Upper lobe of left lung (tissue), 4 donors: ENCODE measurements at regions not wholly inside any gene's neighbourhood (a gene's known extent, or its start where the extent isn't known, plus 50 kb on each side); places are given as distances from the start of the nearest gene placed in this dataset.

Experiments
- EP300 ChIP-seq, 4 donors: sonication (generic); formaldehyde crosslinking; IDR thresholded peaks; one replicate each; pipeline ENCODE4 v1.5.1; 2017; ENCODE audit warnings: antibody characterized with exemption in 4 of 4, control low read depth in 2 of 4
- POLR2A ChIP-seq, 4 donors: fragments of 450-650 bp; IDR thresholded peaks; one replicate each; pipeline ENCODE4 v1.5.1; 2016 to 2017; ENCODE audit warnings: antibody characterized with exemption in 4 of 4, mild to moderate bottlenecking in 2 of 4
- TF ChIP-seq, protein P1 (sequence below), 6 experiments: fragments of 450-650 bp in 4 of 6; fragments of 200-600 bp in 2 of 6; sonication (generic) in 2 of 6; IDR thresholded peaks; one replicate each; pipeline ENCODE4 v1.5.1; 2016 to 2019; ENCODE audit warnings: antibody characterized with exemption in 6 of 6

DNA sequence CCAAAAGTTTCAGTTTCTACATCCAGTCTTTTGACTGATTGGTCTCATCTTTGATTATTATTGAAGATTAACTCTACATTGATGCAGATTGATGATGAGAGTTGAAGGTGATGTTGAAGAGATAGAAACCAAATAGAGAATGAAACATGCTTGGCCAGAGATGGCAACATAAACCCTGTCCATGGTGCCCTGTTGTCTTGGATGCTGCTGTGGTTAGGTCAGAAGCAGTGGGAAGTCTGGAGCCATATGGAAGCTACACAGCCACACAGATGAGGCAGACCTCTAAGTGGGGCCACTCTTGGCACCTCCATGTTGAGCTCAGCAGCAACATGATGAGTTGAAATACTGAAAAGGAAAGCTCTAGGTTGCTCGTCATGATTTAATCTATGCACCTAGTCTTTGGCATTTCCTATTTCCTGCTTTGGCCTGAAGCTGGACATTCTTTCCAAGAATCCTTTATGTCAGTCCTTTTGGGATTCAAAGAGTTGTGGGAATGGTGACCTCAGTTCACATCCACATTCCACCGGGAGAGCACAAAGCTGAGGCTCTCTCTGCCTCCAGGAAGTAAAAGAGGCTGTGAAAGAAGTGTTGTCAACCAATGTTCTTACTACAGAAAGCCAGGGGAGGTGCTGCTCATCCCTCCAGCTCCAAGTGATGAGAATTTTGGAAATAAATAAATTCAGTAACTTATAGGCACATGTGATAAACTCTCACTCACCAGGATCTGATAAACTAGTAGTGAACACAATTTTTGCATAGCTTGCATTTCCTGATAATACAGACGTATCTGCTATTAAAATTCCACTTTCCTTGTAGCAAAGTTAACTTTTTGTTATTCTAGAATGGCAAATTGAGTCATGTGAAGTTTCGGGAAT lies 127.7 kb upstream of the MAF start:
- TF ChIP-seq, protein P1, sequence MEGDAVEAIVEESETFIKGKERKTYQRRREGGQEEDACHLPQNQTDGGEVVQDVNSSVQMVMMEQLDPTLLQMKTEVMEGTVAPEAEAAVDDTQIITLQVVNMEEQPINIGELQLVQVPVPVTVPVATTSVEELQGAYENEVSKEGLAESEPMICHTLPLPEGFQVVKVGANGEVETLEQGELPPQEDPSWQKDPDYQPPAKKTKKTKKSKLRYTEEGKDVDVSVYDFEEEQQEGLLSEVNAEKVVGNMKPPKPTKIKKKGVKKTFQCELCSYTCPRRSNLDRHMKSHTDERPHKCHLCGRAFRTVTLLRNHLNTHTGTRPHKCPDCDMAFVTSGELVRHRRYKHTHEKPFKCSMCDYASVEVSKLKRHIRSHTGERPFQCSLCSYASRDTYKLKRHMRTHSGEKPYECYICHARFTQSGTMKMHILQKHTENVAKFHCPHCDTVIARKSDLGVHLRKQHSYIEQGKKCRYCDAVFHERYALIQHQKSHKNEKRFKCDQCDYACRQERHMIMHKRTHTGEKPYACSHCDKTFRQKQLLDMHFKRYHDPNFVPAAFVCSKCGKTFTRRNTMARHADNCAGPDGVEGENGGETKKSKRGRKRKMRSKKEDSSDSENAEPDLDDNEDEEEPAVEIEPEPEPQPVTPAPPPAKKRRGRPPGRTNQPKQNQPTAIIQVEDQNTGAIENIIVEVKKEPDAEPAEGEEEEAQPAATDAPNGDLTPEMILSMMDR (IDR thresholded peaks at IDR 0.05): no peak
- no peak for TF ChIP-seq POLR2A (IDR thresholded peaks at IDR 0.05)
- no peak for TF ChIP-seq EP300 (IDR thresholded peaks at IDR 0.05)
